A549 (cell line): ENCODE measurements at regions not wholly inside any gene's neighbourhood (a gene's known extent, or its start where the extent isn't known, plus 50 kb on each side); places are given as distances from the start of the nearest gene placed in this dataset.

Experiments used
- CHD2 ChIP-seq: fragments of 150-350 bp; IDR thresholded peaks from 2 replicates; pipeline ENCODE4 v1.6.1; 2014; ENCODE audit warnings: low read length; ENCODE audit not compliant: partially characterized antibody
- ELK1 ChIP-seq: fragments of 150-350 bp; IDR thresholded peaks from 2 replicates; pipeline ENCODE4 v1.6.1; 2014; ENCODE audit warnings: low read depth, mild to moderate bottlenecking, low read length
- GATA3 ChIP-seq: IDR thresholded peaks from 2 replicates; pipeline ENCODE4 v1.6.1; 2012; ENCODE audit warnings: borderline replicate concordance
- KDM5A ChIP-seq: fragments of 200-600 bp; sonication (generic); IDR thresholded peaks from 2 replicates; pipeline ENCODE4 v1.6.1; 2016; ENCODE audit warnings: antibody characterized with exemption, mild to moderate bottlenecking
- MYC ChIP-seq: IDR thresholded peaks from 2 replicates; pipeline ENCODE4 v1.6.1; 2012; ENCODE audit warnings: mild to moderate bottlenecking, inconsistent platforms, low read length, improper control_type of control experiment, borderline replicate concordance
- NR3C1 ChIP-seq: fragments of >200 bp; sonication (Bioruptor Twin); formaldehyde crosslinking; IDR thresholded peaks from 3 replicates; pipeline ENCODE4 v1.6.1; 2017
- POLR2A ChIP-seq: IDR thresholded peaks from 2 replicates; pipeline ENCODE4 v1.6.1; 2012; ENCODE audit warnings: mild to moderate bottlenecking, low read length
- RNF2 ChIP-seq: fragments of 200-600 bp; sonication (generic); IDR thresholded peaks from 2 replicates; pipeline ENCODE4 v1.6.1; 2016; ENCODE audit warnings: low read depth, mild to moderate bottlenecking, antibody characterized with exemption, moderate library complexity, borderline replicate concordance
- USF2 ChIP-seq: fragments of 450-650 bp; IDR thresholded peaks from 2 replicates; pipeline ENCODE4 v1.6.1; 2014; ENCODE audit warnings: antibody characterized with exemption
- TF ChIP-seq, protein P1 (sequence below): fragments of >200 bp; sonication (Bioruptor Twin); formaldehyde crosslinking; IDR thresholded peaks from 3 replicates; pipeline ENCODE4 v1.5.1; 2016

DNA sequence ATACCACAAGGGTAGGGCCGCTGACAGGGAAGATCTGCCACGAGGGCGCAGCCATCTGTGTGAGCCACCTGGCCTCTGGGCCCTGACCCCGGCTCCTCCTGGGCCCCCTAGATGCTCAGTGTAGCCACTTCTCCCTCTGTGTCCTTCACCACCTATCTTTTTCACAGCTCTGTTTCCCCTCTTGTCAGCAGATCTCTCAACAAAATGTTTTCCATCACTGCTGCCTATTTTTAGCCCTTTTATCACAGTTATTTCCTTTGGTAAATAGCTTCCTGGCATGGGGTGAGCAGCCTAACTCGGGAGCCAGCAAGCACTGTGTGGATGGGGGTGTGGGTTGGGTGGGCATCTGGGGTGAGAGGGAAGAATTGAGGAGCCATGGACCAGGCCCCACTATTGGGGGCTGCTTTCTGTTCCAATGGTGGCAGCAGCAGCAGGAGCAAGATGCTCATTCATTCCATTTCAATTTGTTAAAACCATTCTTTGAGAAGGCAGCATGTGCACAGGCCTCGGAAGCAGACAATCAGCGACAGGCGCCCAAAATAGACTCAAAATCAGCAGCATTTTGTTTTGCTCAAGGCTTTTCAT is 135.2 kb upstream of the NAV2 start:
- TF ChIP-seq MYC (no peak), NR3C1 (no peak), POLR2A (no peak), ELK1 (no peak), KDM5A (no peak), CHD2 (no peak), RNF2 (no peak), USF2 (no peak), GATA3 (no peak)
- TF ChIP-seq, protein P1, sequence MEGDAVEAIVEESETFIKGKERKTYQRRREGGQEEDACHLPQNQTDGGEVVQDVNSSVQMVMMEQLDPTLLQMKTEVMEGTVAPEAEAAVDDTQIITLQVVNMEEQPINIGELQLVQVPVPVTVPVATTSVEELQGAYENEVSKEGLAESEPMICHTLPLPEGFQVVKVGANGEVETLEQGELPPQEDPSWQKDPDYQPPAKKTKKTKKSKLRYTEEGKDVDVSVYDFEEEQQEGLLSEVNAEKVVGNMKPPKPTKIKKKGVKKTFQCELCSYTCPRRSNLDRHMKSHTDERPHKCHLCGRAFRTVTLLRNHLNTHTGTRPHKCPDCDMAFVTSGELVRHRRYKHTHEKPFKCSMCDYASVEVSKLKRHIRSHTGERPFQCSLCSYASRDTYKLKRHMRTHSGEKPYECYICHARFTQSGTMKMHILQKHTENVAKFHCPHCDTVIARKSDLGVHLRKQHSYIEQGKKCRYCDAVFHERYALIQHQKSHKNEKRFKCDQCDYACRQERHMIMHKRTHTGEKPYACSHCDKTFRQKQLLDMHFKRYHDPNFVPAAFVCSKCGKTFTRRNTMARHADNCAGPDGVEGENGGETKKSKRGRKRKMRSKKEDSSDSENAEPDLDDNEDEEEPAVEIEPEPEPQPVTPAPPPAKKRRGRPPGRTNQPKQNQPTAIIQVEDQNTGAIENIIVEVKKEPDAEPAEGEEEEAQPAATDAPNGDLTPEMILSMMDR: no peak
